CD4-positive, alpha-beta memory T cell (primary cell): ENCODE measurements at regions not wholly inside any gene's neighbourhood (a gene's known extent, or its start where the extent isn't known, plus 50 kb on each side); places are given as distances from the start of the nearest gene placed in this dataset.

Experiments
- CTCF ChIA-PET: fragments of 350-600 bp; sonication (Branson Sonifier 250); formaldehyde crosslinking; loops from one replicate; lab custom pipeline; 2021; ENCODE audit warnings: inconsistent platforms; ENCODE audit not compliant: partially characterized antibody; lab: Charles Lee
- POLR2A ChIA-PET: fragments of 350-600 bp; sonication (Branson Sonifier 250); formaldehyde crosslinking; loops from one replicate; lab custom pipeline; 2021; ENCODE audit not compliant: partially characterized antibody; lab: Charles Lee
- DNase-seq, 5 donors: peaks; one replicate each; pipeline versions ENCODE4 v3.0.0 to v3.0.0-alpha.2; 2020 to 2022; ENCODE audit warnings: mixed read lengths in 1 of 5
- H3K27ac ChIP-seq: one replicate; pipeline ENCODE4 v1.7.0; 2013; ENCODE audit warnings: low read depth, low read length
- H3K27me3 ChIP-seq: 2 replicates; pipeline ENCODE4 v1.7.0; 2013; ENCODE audit warnings: mild to moderate bottlenecking, low read length, moderate library complexity; ENCODE audit not compliant: insufficient read depth
- H3K36me3 ChIP-seq: 2 replicates; pipeline ENCODE4 v1.7.0; 2013; ENCODE audit warnings: mild to moderate bottlenecking, low read length, moderate library complexity; ENCODE audit not compliant: insufficient read depth
- H3K4me1 ChIP-seq: 2 replicates; pipeline ENCODE4 v1.7.0; 2013; ENCODE audit warnings: mild to moderate bottlenecking, low read length, moderate library complexity; ENCODE audit not compliant: insufficient read depth
- H3K4me3 ChIP-seq, 2 donors: one replicate each; pipeline ENCODE4 v1.7.0; 2013; ENCODE audit warnings: low read length in 2 of 2, mild to moderate bottlenecking in 1 of 2
- H3K9me3 ChIP-seq, 2 donors: one replicate each; pipeline ENCODE4 v1.7.0; 2013; ENCODE audit warnings: low read length in 2 of 2, control low read depth in 1 of 2; ENCODE audit not compliant: control insufficient read depth in 1 of 2
- H3K27ac Mint-ChIP-seq, 7 donors: one replicate each; pipeline ENCODE4 v1.8.0; 2020 to 2021; ENCODE audit warnings: mixed read lengths in 7 of 7, mild to moderate bottlenecking in 6 of 7, inconsistent platforms in 3 of 7, moderate library complexity in 3 of 7
- H3K27me3 Mint-ChIP-seq, 2 donors: one replicate each; pipeline ENCODE4 v1.8.0; 2020 to 2021; ENCODE audit warnings: mixed read lengths in 2 of 2
- H3K36me3 Mint-ChIP-seq, 2 donors: one replicate each; pipeline ENCODE4 v1.8.0; 2020 to 2021; ENCODE audit warnings: mixed read lengths in 2 of 2, inconsistent platforms in 1 of 2, mild to moderate bottlenecking in 1 of 2
- H3K4me1 Mint-ChIP-seq, 4 donors: one replicate each; pipeline ENCODE4 v1.8.0; 2020 to 2021; ENCODE audit warnings: mixed read lengths in 4 of 4, mild to moderate bottlenecking in 1 of 4
- H3K4me3 Mint-ChIP-seq, 8 donors: one replicate each; pipeline ENCODE4 v1.8.0; 2020 to 2021; ENCODE audit warnings: mixed read lengths in 8 of 8, mild to moderate bottlenecking in 7 of 8, moderate library complexity in 6 of 8, inconsistent platforms in 3 of 8
- H3K9me3 Mint-ChIP-seq, 8 donors: one replicate each; pipeline ENCODE4 v1.8.0; 2020 to 2021; ENCODE audit warnings: mixed read lengths in 8 of 8, mild to moderate bottlenecking in 5 of 8, inconsistent platforms in 3 of 8, moderate library complexity in 1 of 8
- intact Hi-C: fragments of 100-400 bp; cut with micrococcal nuclease; formaldehyde crosslinking; loops from one replicate; pipeline ENCODE4 v1.15.1; 2023

DNA sequence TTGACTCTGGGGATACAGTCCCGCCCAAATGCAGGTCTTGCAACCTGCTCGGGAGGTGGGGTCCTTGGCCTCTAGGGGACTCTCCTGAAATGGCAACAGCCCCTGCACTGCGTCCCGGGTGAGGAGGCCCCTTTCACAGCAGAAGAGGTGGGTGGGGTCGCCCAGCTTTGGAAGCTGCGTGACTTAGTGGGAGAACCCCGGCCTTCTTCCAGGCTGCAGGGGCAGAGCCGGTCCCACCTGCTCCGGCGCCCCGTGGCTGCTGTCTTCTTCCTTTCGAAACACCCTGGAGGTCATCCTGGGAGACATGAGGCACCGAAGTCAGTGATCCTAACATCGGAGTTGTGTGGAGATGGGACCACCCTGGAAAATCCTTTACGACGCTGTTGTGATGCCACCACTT lies 103.7 kb upstream of the ADRA2C start:
- Histone ChIP-seq H3K36me3 (no peaks in the 10 kb centered on the region), H3K9me3 (no peaks in the 10 kb centered on the region), H3K4me3 (no peak overlapping the region), H3K27ac (no peak overlapping the region), H3K4me1 (no peaks in the 10 kb centered on the region), H3K27me3 (no peaks in the 10 kb centered on the region)
- H3K36me3 Mint-ChIP-seq, result no peaks in the 10 kb centered on the region
- peaks cover 11 to 12% of the 10 kb centered on the region in 2 donors for H3K27me3 Mint-ChIP-seq
- H3K9me3 Mint-ChIP-seq, result peaks cover 0 to 10% (median 2%) of the 10 kb centered on the region in 8 donors
- CTCF ChIA-PET, result no interaction called here
- DNase-seq, result no peak
- no peaks in the 10 kb centered on the region for H3K4me1 Mint-ChIP-seq
- H3K27ac Mint-ChIP-seq, result no peak overlapping the region
- no peak overlapping the region for H3K4me3 Mint-ChIP-seq
- POLR2A ChIA-PET, result no interaction called here
- intact Hi-C loops, result no loop called here

DNA sequence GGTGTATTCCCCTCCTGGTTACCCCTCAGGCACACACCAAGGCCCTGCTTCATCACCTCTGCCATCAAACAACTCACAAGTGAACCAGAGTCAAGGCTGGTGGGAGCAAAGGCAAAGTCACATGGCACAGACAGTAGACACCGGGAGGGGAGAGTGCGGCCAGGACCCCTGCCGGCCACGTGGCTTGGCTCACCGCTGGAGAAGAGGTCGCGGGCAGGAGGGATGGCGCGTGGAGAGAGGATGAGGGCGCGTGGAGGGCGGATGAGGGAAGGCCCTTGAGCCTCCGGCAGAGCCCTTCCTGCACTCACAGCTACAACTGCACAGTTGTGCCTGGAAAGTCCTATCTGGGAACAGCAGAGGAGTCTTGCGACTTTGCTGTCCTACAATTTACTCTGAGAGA lies 104.2 kb upstream of the ADRA2C start:
- no peaks in the 10 kb centered on the region for H3K36me3 ChIP-seq
- Mint-ChIP-seq H3K27me3 (peaks cover 11% of the 10 kb centered on the region in 2 donors), H3K36me3 (no peaks in the 10 kb centered on the region), H3K4me1 (no peaks in the 10 kb centered on the region), H3K27ac (no peak overlapping the region), H3K4me3 (no peak overlapping the region), H3K9me3 (peaks cover 0 to 8% (median 0%) of the 10 kb centered on the region in 8 donors)
- CTCF ChIA-PET, result no interaction called here
- intact Hi-C loops, result no loop called here
- no peak overlapping the region for H3K27ac ChIP-seq
- DNase-seq, result no peak
- POLR2A ChIA-PET, result no interaction called here
- no peaks in the 10 kb centered on the region for H3K4me1 ChIP-seq
- no peaks in the 10 kb centered on the region for H3K27me3 ChIP-seq
- no peaks in the 10 kb centered on the region for H3K9me3 ChIP-seq
- no peak overlapping the region for H3K4me3 ChIP-seq

DNA sequence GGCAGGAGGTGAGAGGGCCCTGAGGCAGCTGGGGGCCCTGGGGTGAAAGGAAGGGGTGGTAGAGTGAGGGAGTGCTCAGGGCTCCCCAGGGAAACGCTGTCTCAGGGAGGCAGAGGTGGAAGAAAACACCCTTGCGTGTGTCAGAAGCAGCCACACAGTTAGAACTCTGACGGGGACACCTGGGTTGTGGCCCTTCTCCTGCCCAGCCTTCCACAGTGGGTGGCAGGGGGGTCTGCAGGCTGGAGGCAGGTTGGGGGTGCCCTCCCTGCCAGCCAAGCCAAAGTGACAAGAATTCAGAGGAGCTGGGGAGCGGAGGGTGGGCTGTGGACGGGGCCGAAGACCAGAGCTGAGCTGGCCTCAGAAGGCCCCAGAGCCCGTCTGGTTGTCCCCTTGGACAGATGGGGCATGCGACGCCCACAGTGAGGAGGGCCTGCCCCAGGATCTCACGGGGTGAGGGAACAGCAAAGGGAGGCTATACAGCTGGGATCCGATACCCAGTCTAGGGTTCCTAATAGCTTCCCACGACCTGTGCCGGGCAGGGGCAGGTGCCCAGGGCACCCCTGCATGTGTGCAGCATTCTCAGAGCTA lies 105.2 kb upstream of the ADRA2C start:
- intact Hi-C loops, result no loop called here
- Histone ChIP-seq H3K4me1 (no peaks in the 10 kb centered on the region), H3K4me3 (no peak overlapping the region), H3K27ac (no peak overlapping the region), H3K9me3 (no peaks in the 10 kb centered on the region), H3K36me3 (no peaks in the 10 kb centered on the region), H3K27me3 (no peaks in the 10 kb centered on the region)
- Mint-ChIP-seq H3K27me3 (peaks cover 13 to 15% of the 10 kb centered on the region in 2 donors), H3K36me3 (no peaks in the 10 kb centered on the region), H3K9me3 (peaks cover 0 to 7% (median 0%) of the 10 kb centered on the region in 8 donors), H3K4me1 (no peaks in the 10 kb centered on the region), H3K4me3 (no peak overlapping the region), H3K27ac (no peak overlapping the region)
- DNase-seq, result no peak
- ChIA-PET POLR2A (no interaction called here), CTCF (no interaction called here)

DNA sequence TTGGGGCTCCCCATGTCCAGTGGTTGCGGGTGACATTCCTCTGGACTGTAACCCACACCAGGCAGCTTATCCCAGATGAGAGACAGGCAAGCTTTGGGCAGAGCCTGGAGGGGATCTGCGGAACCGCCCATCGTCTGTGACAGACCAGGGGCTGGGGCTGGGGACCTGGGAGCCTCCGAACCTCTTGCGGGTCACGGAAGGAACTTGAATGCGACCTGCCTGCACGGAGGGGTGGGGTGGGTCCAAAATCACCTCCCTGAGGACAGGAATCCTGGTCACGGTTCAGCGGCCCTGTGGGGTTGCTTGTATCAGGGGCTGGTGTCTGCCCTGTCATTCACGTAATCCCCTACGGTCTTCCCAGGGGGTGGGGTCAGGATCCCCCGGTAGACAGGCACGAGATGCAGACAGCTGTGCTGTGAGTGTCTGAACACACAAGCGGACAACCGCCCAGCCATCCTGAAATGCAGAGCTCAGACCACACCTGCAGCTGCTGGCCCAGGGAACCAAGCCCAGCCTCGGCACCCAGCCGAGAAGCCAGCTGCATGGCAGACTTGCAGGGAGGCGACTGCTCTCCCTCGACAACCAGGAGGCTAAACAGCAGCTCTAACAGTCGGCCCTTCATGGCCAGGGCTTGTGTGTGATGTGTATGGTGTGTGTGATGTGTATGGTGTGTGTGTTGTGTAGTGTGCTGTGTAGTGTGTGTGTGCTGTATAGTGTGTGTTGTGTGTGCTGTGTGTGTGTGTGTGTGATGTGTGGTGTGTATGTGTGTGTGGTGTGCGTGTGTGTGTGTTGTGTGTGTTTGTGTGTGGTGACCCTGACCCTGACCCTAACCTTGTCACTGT lies 105.9 kb upstream of the ADRA2C start:
- CTCF ChIA-PET, result no interaction called here
- no peak overlapping the region for H3K4me3 ChIP-seq
- H3K36me3 ChIP-seq, result no peaks in the 10 kb centered on the region
- Mint-ChIP-seq H3K4me3 (no peak overlapping the region), H3K36me3 (no peaks in the 10 kb centered on the region), H3K9me3 (peaks cover 0 to 2% (median 0%) of the 10 kb centered on the region in 8 donors), H3K4me1 (no peaks in the 10 kb centered on the region), H3K27ac (no peak overlapping the region), H3K27me3 (peaks cover 13 to 16% of the 10 kb centered on the region in 2 donors)
- intact Hi-C loops, result no loop called here
- DNase-seq, result no peak
- H3K4me1 ChIP-seq, result no peaks in the 10 kb centered on the region
- H3K27me3 ChIP-seq, result no peaks in the 10 kb centered on the region
- no peaks in the 10 kb centered on the region for H3K9me3 ChIP-seq
- POLR2A ChIA-PET, result no interaction called here
- H3K27ac ChIP-seq, result no peak overlapping the region

DNA sequence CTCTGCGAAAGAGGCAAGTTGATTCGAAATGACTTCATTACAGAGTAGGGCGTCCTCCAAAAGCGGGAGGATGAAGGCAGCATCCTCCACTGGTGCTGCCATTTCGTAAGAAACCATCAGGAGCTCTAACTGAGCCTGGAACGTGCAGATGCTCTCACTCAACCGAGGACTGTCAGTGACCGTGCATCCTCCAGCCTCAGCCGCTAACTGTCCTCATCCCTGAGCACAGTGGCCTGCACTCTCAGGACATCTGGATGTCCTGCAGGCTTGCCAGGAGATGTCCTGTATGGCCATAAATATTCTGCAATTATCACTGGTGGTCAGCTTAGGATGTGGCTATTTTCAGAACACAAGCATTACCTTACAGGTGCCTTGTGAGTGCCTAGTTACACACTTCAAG lies 107.1 kb upstream of the ADRA2C start:
- POLR2A ChIA-PET, result no interaction called here
- H3K27ac ChIP-seq, result no peak overlapping the region
- H3K9me3 ChIP-seq, result no peaks in the 10 kb centered on the region
- H3K4me3 ChIP-seq, result no peak overlapping the region
- no peak overlapping the region for H3K27ac Mint-ChIP-seq
- H3K27me3 ChIP-seq, result no peaks in the 10 kb centered on the region
- no peak for DNase-seq
- no peaks in the 10 kb centered on the region for H3K36me3 Mint-ChIP-seq
- CTCF ChIA-PET, result no interaction called here
- intact Hi-C loops, result no loop called here
- H3K9me3 Mint-ChIP-seq, result no peaks in the 10 kb centered on the region
- H3K4me3 Mint-ChIP-seq, result no peak overlapping the region
- no peaks in the 10 kb centered on the region for H3K4me1 ChIP-seq
- no peaks in the 10 kb centered on the region for H3K36me3 ChIP-seq
- H3K4me1 Mint-ChIP-seq, result no peaks in the 10 kb centered on the region
- H3K27me3 Mint-ChIP-seq, result peaks cover 13 to 16% of the 10 kb centered on the region in 2 donors

DNA sequence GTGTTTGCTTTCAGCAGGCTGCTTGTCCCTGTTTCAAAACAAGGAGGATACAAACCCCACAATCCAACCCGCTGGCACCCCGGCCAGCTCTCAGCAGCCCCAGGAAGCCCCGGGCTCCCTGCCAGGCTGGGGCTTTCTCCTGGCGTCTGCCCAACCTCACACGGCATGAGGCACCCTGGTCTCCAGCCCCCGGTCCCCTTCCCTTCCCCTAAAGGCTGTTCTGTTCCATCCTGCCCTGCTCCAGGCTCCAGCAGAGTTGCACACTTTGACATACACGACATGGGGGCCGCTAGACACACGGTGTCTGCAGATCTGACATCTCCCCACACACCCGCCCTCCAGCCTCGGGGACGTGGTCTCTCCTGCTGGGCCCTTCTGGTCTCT lies 107.7 kb upstream of the ADRA2C start:
- H3K4me3 Mint-ChIP-seq, result no peak overlapping the region
- no peak overlapping the region for H3K27ac ChIP-seq
- H3K4me1 ChIP-seq, result no peaks in the 10 kb centered on the region
- POLR2A ChIA-PET, result no interaction called here
- no peaks in the 10 kb centered on the region for H3K27me3 ChIP-seq
- CTCF ChIA-PET, result no interaction called here
- H3K4me1 Mint-ChIP-seq, result no peaks in the 10 kb centered on the region
- no peaks in the 10 kb centered on the region for H3K9me3 ChIP-seq
- no peaks in the 10 kb centered on the region for H3K9me3 Mint-ChIP-seq
- no peak overlapping the region for H3K27ac Mint-ChIP-seq
- H3K36me3 ChIP-seq, result no peaks in the 10 kb centered on the region
- DNase-seq, result no peak
- H3K4me3 ChIP-seq, result no peak overlapping the region
- intact Hi-C loops, result no loop called here
- no peaks in the 10 kb centered on the region for H3K36me3 Mint-ChIP-seq
- peaks cover 13 to 16% of the 10 kb centered on the region in 2 donors for H3K27me3 Mint-ChIP-seq

DNA sequence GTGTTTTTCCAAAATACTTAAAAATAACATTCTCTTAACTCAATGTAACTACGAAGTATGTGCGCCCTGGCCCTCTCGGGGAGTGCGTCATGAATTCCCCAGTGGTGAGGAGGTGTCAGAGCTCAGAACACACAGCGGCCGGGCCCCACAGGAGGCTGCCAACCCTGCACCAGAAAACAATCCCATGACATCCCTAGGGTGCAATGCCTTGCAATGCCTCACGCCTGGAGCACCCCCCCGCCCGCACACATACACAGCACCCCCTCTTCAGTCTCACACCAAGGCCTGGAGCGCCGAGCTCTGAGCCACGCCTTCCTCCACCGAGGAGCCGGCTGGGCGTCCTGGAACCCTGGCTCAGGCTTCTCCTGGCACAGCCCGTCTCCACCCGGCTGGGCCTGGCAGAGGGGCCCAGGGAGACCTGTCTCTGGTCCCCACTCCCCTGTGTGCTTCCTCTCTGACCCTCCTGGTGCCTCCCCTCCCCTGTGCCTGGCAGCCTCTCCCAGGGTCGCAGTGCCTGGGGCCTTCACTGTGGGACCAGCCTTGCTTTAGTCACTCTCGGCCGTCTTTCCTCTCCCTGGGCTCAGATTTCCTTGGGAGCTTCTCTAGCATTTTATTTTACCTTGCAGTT lies 108.2 kb upstream of the ADRA2C start:
- Mint-ChIP-seq H3K4me3 (no peak overlapping the region), H3K27me3 (peaks cover 13 to 16% of the 10 kb centered on the region in 2 donors), H3K36me3 (no peaks in the 10 kb centered on the region), H3K27ac (no peak overlapping the region), H3K9me3 (no peaks in the 10 kb centered on the region), H3K4me1 (no peaks in the 10 kb centered on the region)
- Histone ChIP-seq H3K4me1 (no peaks in the 10 kb centered on the region), H3K27me3 (no peaks in the 10 kb centered on the region), H3K27ac (no peak overlapping the region), H3K9me3 (no peaks in the 10 kb centered on the region), H3K36me3 (no peaks in the 10 kb centered on the region), H3K4me3 (no peak overlapping the region)
- ChIA-PET CTCF (no interaction called here), POLR2A (no interaction called here)
- intact Hi-C loops, result no loop called here
- no peak for DNase-seq
